ENCODE measurements at regions not wholly inside any gene's neighbourhood (a gene's known extent, or its start where the extent isn't known, plus 50 kb on each side); places are given as distances from the start of the nearest gene placed in this dataset.

- TF ChIP-seq CTCF (IDR thresholded peaks at IDR 0.05) (no peak), EP300 (IDR thresholded peaks at IDR 0.05) (no peak), POLR2A (IDR thresholded peaks at IDR 0.05) (no peak)
These were observed 247.2 kb downstream of the GJA1 start for GRCh38 chr6:121682666-121683065.

Measured in gastroesophageal sphincter (tissue), 3 donors.